ENCODE measurements at regions not wholly inside any gene's neighbourhood (a gene's known extent, or its start where the extent isn't known, plus 50 kb on each side); places are given as distances from the start of the nearest gene placed in this dataset.

DNA sequence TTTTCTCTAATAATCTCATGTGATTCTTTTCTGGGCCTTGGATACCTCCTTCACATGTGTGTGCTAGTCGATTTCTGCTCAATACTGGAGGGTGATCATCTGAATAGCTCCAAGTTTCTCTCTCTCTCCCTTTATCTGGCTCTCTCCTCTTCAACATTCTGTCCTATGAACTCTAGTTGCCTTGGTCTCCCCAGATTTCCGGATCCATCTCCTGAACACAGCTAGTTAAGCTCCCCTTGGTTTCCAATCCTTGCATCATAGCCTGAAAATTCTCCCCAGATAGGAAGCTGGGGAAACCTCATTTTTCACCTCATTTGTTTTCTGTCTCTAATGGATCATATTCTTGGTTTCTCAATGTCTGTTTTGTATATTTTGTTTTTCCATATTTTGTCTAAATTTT, 832.3 kb downstream of the MTRR start:
- intact Hi-C loops (cut with micrococcal nuclease): no loop called here
- Mint-ChIP-seq H3K4me3 (no peak overlapping the region), H3K27me3 (no peaks in the 10 kb centered on the region), H3K9me3 (peaks cover 0 to 11% (median 1%) of the 10 kb centered on the region in 11 donors), H3K36me3 (no peaks in the 10 kb centered on the region), H3K4me1 (no peaks in the 10 kb centered on the region), H3K27ac (no peak overlapping the region)
- Histone ChIP-seq H3K4me3 (ENCODE audit: low read length) (no peak overlapping the region), H3K36me3 (ENCODE audit: control insufficient read depth in 2 of 3, insufficient read depth in 3 of 3, low read length in 3 of 3) (no peaks in the 10 kb centered on the region), H3K27me3 (ENCODE audit: control insufficient read depth in 2 of 2, insufficient read depth in 2 of 2, low read length in 2 of 2) (no peaks in the 10 kb centered on the region), H3K4me1 (ENCODE audit: control insufficient read depth in 2 of 2, insufficient read depth in 2 of 2, low read length in 2 of 2) (no peaks in the 10 kb centered on the region), H3K27ac (ENCODE audit: low read depth, low read length) (no peak overlapping the region), H3K9me3 (ENCODE audit: control insufficient read depth in 2 of 3, low read length in 3 of 3) (no peaks in the 10 kb centered on the region)
- no peak for ATAC-seq
- ChIA-PET POLR2A (no interaction called here), CTCF (no interaction called here)
- DNase-seq: no peak

DNA sequence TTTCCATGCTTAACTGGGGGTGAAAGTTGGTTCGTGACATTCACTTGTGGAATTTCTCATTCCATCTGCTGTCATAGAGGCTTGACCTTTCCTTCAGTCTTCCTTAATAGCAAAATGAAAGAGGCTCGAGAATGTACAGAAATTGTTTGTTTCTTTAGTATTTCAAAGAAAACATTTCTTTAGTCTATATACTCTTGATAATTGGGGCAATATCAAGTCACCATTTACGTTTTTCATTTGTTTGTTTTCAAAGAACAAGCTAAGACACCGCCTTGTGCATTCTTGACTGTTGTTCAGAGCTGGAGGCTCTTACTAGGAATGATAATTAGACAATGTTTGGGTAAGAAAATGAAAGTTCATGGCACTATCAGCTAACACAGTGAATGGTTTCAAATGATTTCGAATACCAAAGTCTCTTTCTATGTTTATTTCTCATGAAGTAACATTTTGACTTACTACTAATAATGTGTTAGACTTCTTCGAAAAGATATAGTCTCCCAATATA, 835.4 kb downstream of the SEMA5A start:
- H3K9me3 Mint-ChIP-seq: peaks cover 0 to 11% (median 2%) of the 10 kb centered on the region in 11 donors
- POLR2A ChIA-PET: no interaction called here
- no peaks in the 10 kb centered on the region for H3K4me1 ChIP-seq (ENCODE audit: control insufficient read depth in 2 of 2, insufficient read depth in 2 of 2, low read length in 2 of 2)
- ATAC-seq (no peak), DNase-seq (no peak)
- H3K27ac ChIP-seq (ENCODE audit: low read depth, low read length): no peak overlapping the region
- intact Hi-C loops (cut with micrococcal nuclease): no loop called here
- no peaks in the 10 kb centered on the region for H3K27me3 Mint-ChIP-seq
- no peak overlapping the region for H3K4me3 Mint-ChIP-seq
- H3K4me1 Mint-ChIP-seq: no peaks in the 10 kb centered on the region
- H3K36me3 ChIP-seq (ENCODE audit: control insufficient read depth in 2 of 3, insufficient read depth in 3 of 3, low read length in 3 of 3): no peaks in the 10 kb centered on the region
- no peak overlapping the region for H3K4me3 ChIP-seq (ENCODE audit: low read length)
- no peaks in the 10 kb centered on the region for H3K36me3 Mint-ChIP-seq
- H3K9me3 ChIP-seq (ENCODE audit: control insufficient read depth in 2 of 3, low read length in 3 of 3): no peaks in the 10 kb centered on the region
- no peaks in the 10 kb centered on the region for H3K27me3 ChIP-seq (ENCODE audit: control insufficient read depth in 2 of 2, insufficient read depth in 2 of 2, low read length in 2 of 2)
- CTCF ChIA-PET: no interaction called here
- no peak overlapping the region for H3K27ac Mint-ChIP-seq

DNA sequence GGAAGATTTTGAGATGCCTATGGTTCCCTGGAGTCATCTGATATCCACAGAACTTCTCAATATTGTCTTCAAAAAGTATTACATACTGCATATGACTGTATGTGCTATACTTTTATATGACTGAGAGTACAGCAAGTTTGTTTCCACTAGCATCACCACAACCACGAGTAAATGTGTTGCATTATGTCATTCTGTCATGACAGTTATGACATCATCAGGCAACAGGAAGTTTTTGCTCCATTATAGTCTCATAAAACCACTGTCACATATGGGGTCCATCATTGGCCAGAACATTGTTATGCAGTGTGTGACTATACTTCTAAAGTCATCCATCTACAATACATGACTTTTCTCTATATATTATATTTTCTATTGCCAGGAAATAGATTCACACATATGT, 831.7 kb downstream of the SEMA5A start:
- H3K27me3 Mint-ChIP-seq: no peaks in the 10 kb centered on the region
- no peak for DNase-seq
- no peak for ATAC-seq
- no peak overlapping the region for H3K4me3 Mint-ChIP-seq
- H3K4me1 Mint-ChIP-seq: no peaks in the 10 kb centered on the region
- H3K27me3 ChIP-seq (ENCODE audit: control insufficient read depth in 2 of 2, insufficient read depth in 2 of 2, low read length in 2 of 2): no peaks in the 10 kb centered on the region
- no peaks in the 10 kb centered on the region for H3K9me3 ChIP-seq (ENCODE audit: control insufficient read depth in 2 of 3, low read length in 3 of 3)
- H3K27ac Mint-ChIP-seq: no peak overlapping the region
- H3K9me3 Mint-ChIP-seq: peaks cover 0 to 11% (median 2%) of the 10 kb centered on the region in 11 donors
- H3K36me3 Mint-ChIP-seq: no peaks in the 10 kb centered on the region
- H3K27ac ChIP-seq (ENCODE audit: low read depth, low read length): no peak overlapping the region
- H3K4me1 ChIP-seq (ENCODE audit: control insufficient read depth in 2 of 2, insufficient read depth in 2 of 2, low read length in 2 of 2): no peaks in the 10 kb centered on the region
- intact Hi-C loops (cut with micrococcal nuclease): no loop called here
- POLR2A ChIA-PET: no interaction called here
- no peaks in the 10 kb centered on the region for H3K36me3 ChIP-seq (ENCODE audit: control insufficient read depth in 2 of 3, insufficient read depth in 3 of 3, low read length in 3 of 3)
- H3K4me3 ChIP-seq (ENCODE audit: low read length): no peak overlapping the region
- CTCF ChIA-PET: no interaction called here

DNA sequence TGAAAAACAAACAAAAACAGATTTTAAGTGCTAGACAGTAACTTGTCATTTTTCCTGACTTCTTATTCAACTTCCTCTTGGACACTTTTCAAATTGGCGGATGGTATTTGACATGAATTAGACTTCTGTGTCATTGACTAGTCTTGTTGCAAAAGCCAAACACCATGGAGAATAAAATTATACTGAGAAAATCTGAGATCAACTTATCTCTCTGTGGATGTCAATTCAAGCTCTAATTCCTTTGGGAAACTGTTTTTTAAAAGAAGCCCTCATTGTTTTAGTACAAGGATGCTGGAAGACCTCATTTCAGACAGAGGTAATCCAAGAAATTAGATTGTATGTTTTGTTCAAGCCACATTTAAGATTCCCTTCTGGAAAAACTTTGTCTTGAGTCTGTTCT, 831.0 kb downstream of the SEMA5A start:
- no peaks in the 10 kb centered on the region for H3K27me3 Mint-ChIP-seq
- POLR2A ChIA-PET: no interaction called here
- intact Hi-C loops (cut with micrococcal nuclease): no loop called here
- H3K9me3 ChIP-seq (ENCODE audit: control insufficient read depth in 2 of 3, low read length in 3 of 3): no peaks in the 10 kb centered on the region
- no peak overlapping the region for H3K27ac Mint-ChIP-seq
- CTCF ChIA-PET: no interaction called here
- DNase-seq: no peak
- no peaks in the 10 kb centered on the region for H3K4me1 Mint-ChIP-seq
- H3K36me3 Mint-ChIP-seq: no peaks in the 10 kb centered on the region
- no peak overlapping the region for H3K27ac ChIP-seq (ENCODE audit: low read depth, low read length)
- no peaks in the 10 kb centered on the region for H3K27me3 ChIP-seq (ENCODE audit: control insufficient read depth in 2 of 2, insufficient read depth in 2 of 2, low read length in 2 of 2)
- no peak for ATAC-seq
- H3K9me3 Mint-ChIP-seq: peaks cover 0 to 11% (median 2%) of the 10 kb centered on the region in 11 donors
- no peaks in the 10 kb centered on the region for H3K4me1 ChIP-seq (ENCODE audit: control insufficient read depth in 2 of 2, insufficient read depth in 2 of 2, low read length in 2 of 2)
- no peak overlapping the region for H3K4me3 Mint-ChIP-seq
- no peak overlapping the region for H3K4me3 ChIP-seq (ENCODE audit: low read length)
- H3K36me3 ChIP-seq (ENCODE audit: control insufficient read depth in 2 of 3, insufficient read depth in 3 of 3, low read length in 3 of 3): no peaks in the 10 kb centered on the region

DNA sequence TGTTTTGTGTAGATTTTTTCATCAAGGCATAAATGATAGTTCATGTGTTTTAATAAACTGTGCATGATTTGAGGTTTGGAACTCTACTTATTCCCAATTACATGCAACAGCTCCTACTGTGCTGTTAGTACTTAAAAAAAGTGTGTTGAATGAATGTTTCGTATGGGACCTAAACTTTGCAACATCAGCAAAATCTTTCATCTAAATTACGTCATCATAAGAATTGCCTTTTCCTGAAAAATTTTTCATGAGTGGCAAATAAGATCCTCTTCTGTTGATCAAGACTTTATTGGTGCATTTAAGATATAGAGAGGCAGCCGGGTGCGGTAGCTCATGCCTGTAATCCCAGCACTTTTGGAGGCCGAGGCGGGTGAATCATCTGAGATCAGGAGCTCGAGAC, 826.1 kb downstream of the SEMA5A start:
- Histone ChIP-seq H3K9me3 (ENCODE audit: control insufficient read depth in 2 of 3, low read length in 3 of 3) (no peaks in the 10 kb centered on the region), H3K27ac (ENCODE audit: low read depth, low read length) (no peak overlapping the region), H3K4me3 (ENCODE audit: low read length) (no peak overlapping the region), H3K36me3 (ENCODE audit: control insufficient read depth in 2 of 3, insufficient read depth in 3 of 3, low read length in 3 of 3) (no peaks in the 10 kb centered on the region), H3K4me1 (ENCODE audit: control insufficient read depth in 2 of 2, insufficient read depth in 2 of 2, low read length in 2 of 2) (no peaks in the 10 kb centered on the region), H3K27me3 (ENCODE audit: control insufficient read depth in 2 of 2, insufficient read depth in 2 of 2, low read length in 2 of 2) (no peaks in the 10 kb centered on the region)
- ATAC-seq (no peak), DNase-seq (no peak)
- H3K27ac Mint-ChIP-seq: no peak overlapping the region
- peaks cover 0 to 11% (median 1%) of the 10 kb centered on the region in 11 donors for H3K9me3 Mint-ChIP-seq
- no peaks in the 10 kb centered on the region for H3K36me3 Mint-ChIP-seq
- no peaks in the 10 kb centered on the region for H3K27me3 Mint-ChIP-seq
- ChIA-PET CTCF (no interaction called here), POLR2A (no interaction called here)
- intact Hi-C loops (cut with micrococcal nuclease): no loop called here
- H3K4me3 Mint-ChIP-seq: no peak overlapping the region
- H3K4me1 Mint-ChIP-seq: no peaks in the 10 kb centered on the region

DNA sequence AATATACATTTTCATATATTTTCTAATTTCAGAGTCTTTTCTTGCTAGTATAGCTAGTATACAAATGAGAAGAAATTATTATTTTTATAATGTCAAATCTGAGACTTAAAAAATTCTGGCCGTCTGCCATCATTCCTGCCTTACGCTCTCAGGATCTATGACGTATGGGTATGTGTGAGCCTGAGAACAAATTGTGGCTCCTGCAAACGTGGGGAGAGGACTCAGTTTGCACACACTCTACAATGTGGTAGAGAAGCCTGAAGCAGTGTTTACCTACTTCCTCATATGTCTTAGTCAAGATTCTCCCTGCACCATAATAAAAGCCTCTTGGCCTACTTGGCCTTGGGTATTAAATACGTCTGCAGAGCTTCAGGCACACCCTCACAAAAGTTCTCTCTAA, 825.4 kb downstream of the SEMA5A start:
- no peak overlapping the region for H3K4me3 ChIP-seq (ENCODE audit: low read length)
- peaks cover 0 to 11% (median 3%) of the 10 kb centered on the region in 11 donors for H3K9me3 Mint-ChIP-seq
- peak overlapping the region in 1 of 9 donors; percentile 30 for H3K27ac Mint-ChIP-seq
- no peak for DNase-seq
- no peaks in the 10 kb centered on the region for H3K27me3 ChIP-seq (ENCODE audit: control insufficient read depth in 2 of 2, insufficient read depth in 2 of 2, low read length in 2 of 2)
- no peak overlapping the region for H3K4me3 Mint-ChIP-seq
- POLR2A ChIA-PET: no interaction called here
- intact Hi-C loops (cut with micrococcal nuclease): no loop called here
- ATAC-seq: no peak
- no peaks in the 10 kb centered on the region for H3K27me3 Mint-ChIP-seq
- H3K36me3 Mint-ChIP-seq: no peaks in the 10 kb centered on the region
- H3K36me3 ChIP-seq (ENCODE audit: control insufficient read depth in 2 of 3, insufficient read depth in 3 of 3, low read length in 3 of 3): no peaks in the 10 kb centered on the region
- no peak overlapping the region for H3K27ac ChIP-seq (ENCODE audit: low read depth, low read length)
- H3K4me1 ChIP-seq (ENCODE audit: control insufficient read depth in 2 of 2, insufficient read depth in 2 of 2, low read length in 2 of 2): no peaks in the 10 kb centered on the region
- H3K9me3 ChIP-seq (ENCODE audit: control insufficient read depth in 2 of 3, low read length in 3 of 3): no peaks in the 10 kb centered on the region
- CTCF ChIA-PET: interaction anchor here (0.8 kb wide), 1 partner anchor 9 kb away, joined by 5 read pairs; no protein-coding TSS in a partner anchor
- H3K4me1 Mint-ChIP-seq: no peaks in the 10 kb centered on the region

DNA sequence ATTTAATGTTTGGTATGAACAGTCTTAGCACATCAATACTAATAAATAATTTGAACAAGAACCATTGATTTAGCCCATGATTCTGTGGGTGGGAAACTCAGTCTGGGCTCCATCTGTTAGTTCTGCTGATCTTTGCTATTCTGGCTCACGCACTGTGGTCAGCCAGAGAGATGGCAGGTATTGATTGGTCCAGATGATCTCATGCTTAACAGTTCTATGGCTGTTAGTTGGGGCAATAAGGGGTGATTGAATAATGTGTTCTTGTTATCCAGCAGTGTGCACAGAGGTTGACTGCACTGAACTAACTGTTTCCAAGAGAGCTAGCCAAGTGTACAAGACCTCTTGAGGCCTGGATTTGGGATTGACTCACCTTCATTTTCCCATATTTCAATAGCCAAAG, 824.3 kb downstream of the SEMA5A start:
- no peak overlapping the region for H3K27ac Mint-ChIP-seq
- Histone ChIP-seq H3K36me3 (ENCODE audit: control insufficient read depth in 2 of 3, insufficient read depth in 3 of 3, low read length in 3 of 3) (no peaks in the 10 kb centered on the region), H3K4me3 (ENCODE audit: low read length) (no peak overlapping the region), H3K4me1 (ENCODE audit: control insufficient read depth in 2 of 2, insufficient read depth in 2 of 2, low read length in 2 of 2) (no peaks in the 10 kb centered on the region), H3K27me3 (ENCODE audit: control insufficient read depth in 2 of 2, insufficient read depth in 2 of 2, low read length in 2 of 2) (no peaks in the 10 kb centered on the region), H3K27ac (ENCODE audit: low read depth, low read length) (no peak overlapping the region), H3K9me3 (ENCODE audit: control insufficient read depth in 2 of 3, low read length in 3 of 3) (no peaks in the 10 kb centered on the region)
- H3K4me1 Mint-ChIP-seq: no peaks in the 10 kb centered on the region
- DNase-seq: no peak
- H3K9me3 Mint-ChIP-seq: peaks cover 0 to 14% (median 3%) of the 10 kb centered on the region in 11 donors
- H3K27me3 Mint-ChIP-seq: no peaks in the 10 kb centered on the region
- intact Hi-C loops (cut with micrococcal nuclease): no loop called here
- POLR2A ChIA-PET: no interaction called here
- CTCF ChIA-PET: no interaction called here
- no peaks in the 10 kb centered on the region for H3K36me3 Mint-ChIP-seq
- no peak for ATAC-seq
- no peak overlapping the region for H3K4me3 Mint-ChIP-seq
